Smooth muscle cell of the brain vasculature (primary cell): ENCODE measurements at regions not wholly inside any gene's neighbourhood (a gene's known extent, or its start where the extent isn't known, plus 50 kb on each side); places are given as distances from the start of the nearest gene placed in this dataset.

Experiments used
- DNase-seq: peaks from one replicate; pipeline ENCODE4 v3.0.0-alpha.2; 2012; ENCODE audit warnings: low read depth, low spot score

DNA sequence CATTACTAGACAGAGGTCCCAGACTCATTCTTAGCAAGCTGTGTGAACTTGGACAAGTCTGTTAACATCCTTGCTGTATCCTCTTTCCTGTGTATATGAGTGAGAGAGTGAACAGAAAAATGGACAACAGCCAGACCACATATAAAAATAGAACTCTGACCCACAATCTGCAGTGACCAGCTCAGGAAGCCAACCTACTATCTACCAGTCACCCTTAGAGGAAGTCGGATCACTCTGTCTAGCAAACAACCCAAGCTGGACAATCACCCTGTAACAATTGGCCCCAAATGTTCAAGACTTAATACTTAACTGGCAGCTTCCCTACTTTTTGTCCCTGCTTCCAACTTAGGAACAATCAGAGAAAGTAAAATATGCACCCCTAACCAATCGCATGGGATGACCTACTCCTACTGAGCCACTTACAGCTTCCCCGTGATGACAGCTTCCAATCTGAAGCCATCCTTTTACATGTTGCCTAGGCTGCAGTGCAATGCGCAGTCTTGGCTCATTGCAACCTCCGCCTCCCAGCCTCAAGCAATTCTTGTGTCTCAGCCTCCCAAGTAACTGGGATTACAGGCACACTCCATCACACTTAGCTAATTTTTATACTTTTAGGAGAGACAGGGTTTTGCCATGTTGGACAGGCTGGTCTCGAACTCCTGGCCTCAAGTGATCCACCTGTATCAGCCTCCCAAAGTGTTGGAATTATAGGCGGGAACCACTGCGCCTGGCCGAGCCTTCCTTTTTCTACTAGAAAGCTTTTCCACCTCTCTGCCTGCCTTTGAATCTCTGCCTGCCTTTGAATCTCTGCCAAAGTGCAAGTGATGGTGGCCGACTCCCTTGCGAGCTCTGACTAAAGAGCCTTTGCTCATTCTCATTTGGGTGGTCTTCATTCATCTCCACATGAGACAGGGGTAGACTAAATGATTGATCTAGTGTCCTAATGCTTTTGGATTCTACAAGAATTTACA lies 158.3 kb upstream of the NDUFV2 start:
- DNase-seq, result no peak

GRCh38 chr18:8944871-8945245 lies 157.6 kb upstream of the NDUFV2 start:
- no peak for DNase-seq

GRCh38 chr18:8945514-8945913 lies 157.0 kb upstream of the NDUFV2 start:
- DNase-seq, result no peak

DNA sequence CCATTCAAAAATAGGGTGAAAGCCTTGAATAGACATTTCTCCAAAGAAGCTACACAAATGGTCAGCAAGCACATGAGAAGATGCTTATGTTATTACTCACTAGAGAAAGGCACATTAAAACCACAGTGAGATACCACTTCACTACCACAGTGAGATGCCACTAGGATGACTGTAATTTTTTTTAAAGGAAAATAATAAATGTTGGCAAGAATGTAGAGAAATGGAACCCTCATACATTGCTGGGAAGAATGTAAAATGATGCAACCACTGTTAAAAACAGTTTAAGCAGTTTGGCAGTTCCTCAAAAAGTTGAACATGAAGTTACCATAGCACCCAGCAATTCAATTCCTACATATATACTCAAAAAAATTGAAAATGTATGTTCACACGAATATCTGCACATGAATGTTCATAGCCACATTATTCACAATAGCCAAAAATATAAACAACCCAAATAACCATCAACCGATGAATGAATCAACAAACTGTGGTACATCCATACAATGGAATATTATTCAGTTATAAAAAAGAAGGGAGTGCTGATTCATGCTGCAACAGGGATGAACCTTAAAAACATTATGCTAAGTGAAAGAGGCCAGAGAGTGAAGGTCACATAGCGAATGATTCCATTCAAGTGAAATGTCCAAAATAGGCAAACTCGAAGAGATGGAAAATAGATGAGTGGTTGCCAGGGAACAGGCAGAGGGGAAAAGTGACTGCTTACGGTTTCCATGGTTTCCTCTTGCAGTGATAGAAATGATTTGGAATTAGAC lies 156.2 kb upstream of the NDUFV2 start:
- DNase-seq, result no peak

DNA sequence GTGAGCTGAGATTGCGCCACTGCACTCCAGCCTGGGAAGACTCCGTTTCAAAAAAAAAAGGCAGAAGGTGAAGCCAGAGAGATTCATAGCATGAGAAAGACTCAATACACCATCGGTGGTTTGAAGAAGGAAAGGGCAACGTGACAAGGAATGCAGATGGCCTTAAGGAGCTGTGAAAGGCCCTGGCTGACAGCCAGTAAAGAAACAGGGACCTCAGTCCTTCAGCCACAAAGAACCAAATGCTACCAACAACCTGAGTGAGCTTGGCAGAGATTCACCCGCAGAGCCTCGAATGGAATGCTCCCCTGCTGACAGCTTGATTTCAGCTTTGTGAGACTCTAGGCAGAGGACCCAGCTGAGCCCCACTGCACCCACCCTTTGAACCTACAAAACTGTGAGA lies 154.9 kb upstream of the NDUFV2 start:
- no peak for DNase-seq

DNA sequence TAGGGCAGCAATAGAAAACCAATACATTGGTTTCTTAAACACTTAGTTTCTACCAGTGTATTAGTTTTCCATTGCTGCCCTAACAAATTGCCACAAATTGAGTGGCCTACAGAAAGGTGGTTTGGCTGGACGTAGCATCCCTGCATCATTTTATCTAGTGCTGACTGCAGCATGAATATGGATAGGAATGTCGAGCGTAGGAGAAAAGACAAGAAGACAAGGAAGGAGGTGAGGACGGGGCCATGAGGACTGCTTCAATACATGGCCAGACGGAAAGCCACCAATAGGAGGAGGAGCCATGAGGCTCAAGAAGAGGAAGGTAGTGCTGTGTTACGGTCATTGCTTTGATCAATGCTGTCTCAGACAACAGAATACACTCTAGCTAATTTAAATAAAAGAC lies 154.5 kb upstream of the NDUFV2 start:
- no peak for DNase-seq

DNA sequence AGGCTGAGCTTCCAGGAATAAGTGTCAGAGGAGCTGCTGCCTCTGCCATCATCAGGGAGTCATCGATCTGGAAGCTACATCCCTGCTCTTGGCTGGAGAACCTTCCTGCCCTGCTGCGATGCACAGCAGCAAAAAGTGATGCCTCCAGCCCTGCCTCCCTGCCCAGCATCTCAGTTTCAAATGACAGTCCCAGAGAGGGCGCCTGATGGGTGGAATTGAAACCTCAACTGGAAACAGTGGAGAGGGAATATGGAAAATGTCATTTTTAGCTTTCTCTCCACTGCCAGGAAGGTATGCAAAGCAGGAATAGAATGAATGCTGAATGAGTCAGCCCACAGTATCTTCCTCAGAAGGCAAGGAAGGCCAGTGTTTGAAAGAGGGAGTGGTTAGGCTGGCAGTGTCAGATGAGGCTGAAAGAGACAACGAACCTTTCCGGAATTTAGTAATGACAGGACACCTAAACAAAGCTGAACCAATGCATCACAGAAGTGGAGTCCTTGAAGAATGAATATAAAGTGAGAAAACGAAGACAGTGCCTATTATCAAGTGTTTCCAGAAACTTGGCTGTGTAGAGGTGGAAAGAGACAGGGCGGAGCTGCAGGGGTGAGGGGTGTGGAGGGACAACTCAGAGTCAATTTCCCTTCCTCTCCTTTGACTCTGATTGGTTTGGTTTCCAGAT lies 153.9 kb upstream of the NDUFV2 start:
- DNase-seq, result no peak

DNA sequence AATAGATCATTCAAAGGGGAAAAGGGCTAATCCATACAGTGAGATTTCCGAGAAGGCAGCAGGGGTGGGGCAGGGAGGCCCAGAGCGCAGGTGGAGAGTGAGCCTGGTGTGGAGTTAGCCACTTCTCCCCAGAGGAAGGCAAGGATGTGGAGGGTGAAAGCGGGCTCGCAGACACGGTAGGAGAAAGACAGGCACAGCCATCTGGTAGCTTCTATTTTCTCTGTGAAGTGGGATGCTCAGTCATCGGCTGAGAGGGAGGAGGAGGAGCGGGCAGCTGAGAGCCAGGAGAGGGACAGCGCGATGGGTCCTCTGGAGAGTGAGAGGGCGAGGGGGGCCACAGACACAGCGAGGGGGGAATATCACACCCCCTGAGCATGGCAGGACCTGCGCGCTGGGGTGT lies 153.3 kb upstream of the NDUFV2 start:
- no peak for DNase-seq

DNA sequence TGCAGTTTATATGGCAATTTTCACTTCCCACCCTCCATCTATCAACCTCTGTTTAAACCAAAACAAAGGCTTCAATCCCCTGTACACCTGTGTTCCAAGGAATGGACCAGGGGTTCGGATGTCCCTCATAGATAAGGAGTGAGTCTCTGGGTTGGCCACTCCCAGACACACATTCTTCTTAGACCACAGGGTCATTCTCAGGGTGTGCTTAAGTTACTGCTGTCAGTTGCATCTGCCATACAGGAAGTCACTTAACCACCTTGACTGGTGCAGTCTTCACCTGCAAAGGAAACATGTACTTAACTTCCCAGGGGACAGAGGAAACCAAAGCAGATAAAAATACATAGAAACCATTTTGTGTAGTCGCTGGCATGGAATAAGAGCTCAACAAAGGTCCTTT lies 151.0 kb upstream of the NDUFV2 start:
- DNase-seq, result no peak

DNA sequence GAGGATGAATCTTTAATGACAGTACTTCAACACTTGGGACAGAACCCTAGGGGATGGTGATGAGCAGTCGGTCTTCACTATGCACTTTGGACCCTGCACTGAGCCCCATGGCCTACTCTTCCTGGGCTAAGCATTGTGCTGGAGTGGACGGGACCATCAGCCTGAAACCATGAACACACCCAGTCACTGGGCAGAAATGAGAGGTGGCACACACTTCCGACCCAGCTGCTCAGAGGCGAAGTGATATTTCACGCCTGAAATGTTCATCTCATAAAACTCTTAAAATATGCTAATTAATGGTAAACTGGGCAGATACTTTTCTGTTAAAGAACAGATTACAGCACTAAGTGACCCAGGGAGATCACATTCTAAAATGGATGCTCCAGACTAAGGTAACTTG lies 150.3 kb upstream of the NDUFV2 start:
- DNase-seq, result no peak

DNA sequence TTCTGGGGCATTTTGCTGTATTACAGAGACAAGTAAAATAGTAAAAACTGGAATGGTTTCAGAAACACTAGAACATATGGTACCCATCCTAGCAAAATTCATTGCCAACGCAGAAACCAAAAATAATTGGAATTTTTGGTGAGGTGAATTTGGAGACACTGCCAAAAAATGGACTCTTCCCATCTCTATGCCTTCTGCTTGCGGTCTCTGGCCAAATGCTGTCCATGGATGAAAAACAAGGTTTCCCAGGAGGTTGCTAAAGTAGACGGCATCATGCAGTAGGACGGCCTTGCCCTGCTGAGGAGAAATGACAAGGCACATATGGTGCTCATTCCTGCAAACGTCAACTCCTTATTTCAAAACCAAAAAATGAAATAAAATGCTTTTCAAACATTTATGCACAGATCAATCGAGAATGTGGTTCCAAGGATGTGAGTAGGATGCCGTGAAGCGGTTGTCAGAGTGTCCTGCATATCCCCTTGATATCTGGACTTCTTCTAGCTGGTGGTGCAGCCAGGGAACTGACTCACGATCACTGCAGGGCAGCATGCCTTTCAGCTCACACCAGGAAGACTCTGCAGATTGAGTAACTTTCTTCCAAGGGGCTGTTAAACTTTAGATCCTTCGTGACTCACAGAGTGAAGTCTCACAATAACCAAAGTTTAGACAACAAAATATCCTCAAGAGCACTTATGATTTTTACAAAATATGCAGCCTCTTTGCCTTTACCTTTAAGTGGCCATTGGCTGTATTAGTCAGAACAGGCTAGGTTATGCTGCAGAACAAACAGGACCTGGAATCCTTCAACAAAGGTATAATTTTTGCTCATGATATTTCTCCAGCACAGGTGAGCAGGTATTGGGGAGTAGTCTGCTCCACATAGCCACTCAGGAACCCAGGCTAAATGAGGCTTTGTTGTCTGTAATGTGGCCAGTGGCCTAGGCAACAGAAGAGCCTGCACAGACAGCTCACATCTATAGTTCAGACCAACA lies 149.4 kb upstream of the NDUFV2 start:
- no peak for DNase-seq

GRCh38 chr18:8957731-8958130 lies 144.8 kb upstream of the NDUFV2 start:
- no peak for DNase-seq

GRCh38 chr18:8958660-8959059 lies 143.8 kb upstream of the NDUFV2 start:
- DNase-seq, result no peak

GRCh38 chr18:8959551-8960135 lies 142.9 kb upstream of the NDUFV2 start:
- DNase-seq, result no peak

DNA sequence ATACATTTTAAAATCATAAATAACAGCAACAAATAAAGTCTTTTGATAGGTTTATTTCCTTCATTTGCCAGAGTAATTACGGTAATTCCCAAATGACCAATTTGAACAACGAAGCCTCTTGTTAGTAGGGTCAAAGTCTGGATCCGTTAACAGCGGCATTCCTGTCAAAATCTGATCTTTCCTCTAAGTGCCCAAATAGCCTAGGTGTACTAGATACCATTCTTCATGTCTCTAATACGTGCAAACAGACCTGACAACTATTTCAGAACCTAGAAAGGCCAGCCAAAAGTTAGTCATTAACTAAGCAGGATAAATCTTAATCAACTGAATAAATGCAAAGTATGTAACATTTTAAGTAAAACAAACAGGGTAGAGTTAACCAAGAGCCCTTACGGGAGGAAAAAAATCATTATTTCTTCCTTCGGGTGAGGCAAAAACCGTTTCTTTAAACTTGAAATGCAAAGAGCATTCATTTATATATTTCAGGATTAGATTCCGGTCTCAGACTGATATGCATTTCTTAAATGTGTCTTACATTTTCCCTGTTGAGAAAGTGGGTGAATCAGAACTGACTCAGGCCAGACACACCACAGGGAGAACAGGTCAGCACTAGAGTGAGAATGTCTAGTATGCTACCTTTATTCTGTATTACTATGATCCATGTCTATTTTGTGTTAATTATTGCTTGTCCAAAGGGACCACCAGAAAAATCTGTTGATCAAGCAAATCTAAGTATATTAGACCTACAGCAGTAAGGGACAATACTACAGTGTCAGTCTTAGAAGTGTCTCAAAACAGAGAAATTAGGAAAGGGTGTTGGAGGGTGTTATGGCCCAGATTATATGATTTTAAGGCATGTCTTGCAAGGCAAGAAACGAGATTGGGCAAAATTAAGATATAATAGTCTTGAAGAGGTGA lies 141.5 kb upstream of the NDUFV2 start:
- no peak for DNase-seq

DNA sequence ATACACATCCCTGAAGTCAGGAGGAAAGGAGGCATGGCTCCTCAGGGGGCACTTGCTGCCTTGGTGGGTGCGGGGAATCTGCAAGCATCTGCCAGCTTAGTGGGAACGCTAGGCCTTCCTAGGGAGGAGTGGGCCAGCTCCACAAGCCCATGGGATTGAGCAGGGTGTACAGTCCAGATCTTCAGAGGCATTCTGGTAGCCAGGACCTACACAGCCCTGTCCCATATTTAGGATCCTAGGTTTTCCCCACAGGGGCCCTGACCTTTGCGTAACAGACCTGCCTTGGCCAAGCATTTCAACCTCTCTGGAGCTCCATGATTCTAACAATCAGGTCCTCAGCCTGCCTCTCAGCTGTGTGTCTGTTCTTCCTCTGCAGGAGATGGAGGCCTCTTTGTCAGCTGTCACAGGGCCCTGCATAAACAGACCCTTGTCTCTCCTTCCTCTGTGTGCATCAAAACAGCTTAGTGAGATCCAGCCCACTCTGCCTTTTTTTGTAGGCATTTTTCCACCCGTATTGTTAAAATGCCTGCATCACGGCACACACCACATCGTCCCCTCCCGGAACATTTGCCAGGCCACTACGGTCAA lies 140.2 kb upstream of the NDUFV2 start:
- no peak for DNase-seq

DNA sequence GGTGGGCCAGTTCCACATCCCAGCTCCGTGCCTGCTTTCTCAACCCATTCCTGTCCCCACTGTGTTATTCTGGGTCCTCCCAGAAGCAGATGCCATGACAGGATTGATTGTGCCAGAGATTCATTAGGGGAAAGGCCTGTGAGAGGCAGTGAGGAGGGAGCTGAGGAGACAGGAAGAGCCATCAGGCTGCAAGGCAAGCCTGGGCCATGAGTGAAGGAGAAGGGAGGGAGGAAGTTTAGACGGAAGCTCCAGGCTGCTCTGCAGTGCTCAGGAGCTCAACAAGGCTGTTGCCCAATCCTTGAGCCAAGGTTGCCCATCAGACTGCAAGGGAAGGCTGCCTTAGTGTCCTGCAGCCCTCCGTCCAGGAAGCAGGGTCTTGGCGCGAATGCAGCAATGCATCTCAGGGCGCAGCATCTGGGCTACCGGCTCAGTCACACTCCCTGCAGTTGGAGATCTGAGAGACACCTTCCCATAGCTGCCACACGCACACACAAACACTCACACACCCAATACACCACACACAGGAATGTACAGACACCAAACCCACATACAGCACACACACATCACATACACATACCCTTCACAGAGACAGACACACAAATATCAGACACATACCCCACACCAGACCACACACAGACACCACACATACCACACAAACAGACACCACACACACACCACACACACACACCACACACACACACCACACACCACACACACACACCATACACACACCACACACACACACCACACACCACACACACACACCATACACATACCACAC lies 139.5 kb upstream of the NDUFV2 start:
- no peak for DNase-seq

GRCh38 chr18:8963876-8964275 lies 138.6 kb upstream of the NDUFV2 start:
- no peak for DNase-seq
